H1 (cell line): ENCODE measurements at regions not wholly inside any gene's neighbourhood (a gene's known extent, or its start where the extent isn't known, plus 50 kb on each side); places are given as distances from the start of the nearest gene placed in this dataset.

Experiments used
- BRCA1 ChIP-seq: IDR thresholded peaks from 2 replicates; pipeline ENCODE4 v1.6.1; 2012; ENCODE audit warnings: low read depth, low read length, improper control_type of control experiment
- FOSL1 ChIP-seq: IDR thresholded peaks from 2 replicates; pipeline ENCODE4 v1.6.1; 2011; ENCODE audit warnings: mild to moderate bottlenecking, low read depth, low read length, moderate library complexity; ENCODE audit not compliant: insufficient read depth
- HDAC2 ChIP-seq, 2 experiments: fragments of 300-600 bp in 1 of 2; sonication (generic) in 1 of 2; IDR thresholded peaks; 2 replicates each; pipeline ENCODE4 v1.6.1; 2011 to 2012; ENCODE audit warnings: low read depth in 2 of 2, low read length in 2 of 2, mild to moderate bottlenecking in 2 of 2, moderate library complexity in 2 of 2, borderline replicate concordance in 1 of 2, inconsistent platforms in 1 of 2
- KDM1A ChIP-seq: fragments of 200-600, 300-600 bp; sonication (generic); IDR thresholded peaks from 2 replicates; pipeline ENCODE4 v1.7.1; 2016; ENCODE audit warnings: mild to moderate bottlenecking, low read length, borderline replicate concordance
- NANOG ChIP-seq: IDR thresholded peaks from 2 replicates; pipeline ENCODE4 v1.6.1; 2011; ENCODE audit warnings: low read length, low read depth, mild to moderate bottlenecking, inconsistent platforms; ENCODE audit not compliant: insufficient read depth, poor library complexity, severe bottlenecking
- PHF8 ChIP-seq: fragments of 200-600 bp; sonication (generic); conservative IDR thresholded peaks from 2 replicates; pipeline ENCODE4 v1.7.1; 2012; ENCODE audit warnings: low read depth, mild to moderate bottlenecking, inconsistent platforms, low read length, moderate library complexity
- TF ChIP-seq, protein P1 (sequence below): IDR thresholded peaks from 2 replicates; pipeline ENCODE4 v1.6.1; 2012; ENCODE audit warnings: low read length, inconsistent platforms

DNA sequence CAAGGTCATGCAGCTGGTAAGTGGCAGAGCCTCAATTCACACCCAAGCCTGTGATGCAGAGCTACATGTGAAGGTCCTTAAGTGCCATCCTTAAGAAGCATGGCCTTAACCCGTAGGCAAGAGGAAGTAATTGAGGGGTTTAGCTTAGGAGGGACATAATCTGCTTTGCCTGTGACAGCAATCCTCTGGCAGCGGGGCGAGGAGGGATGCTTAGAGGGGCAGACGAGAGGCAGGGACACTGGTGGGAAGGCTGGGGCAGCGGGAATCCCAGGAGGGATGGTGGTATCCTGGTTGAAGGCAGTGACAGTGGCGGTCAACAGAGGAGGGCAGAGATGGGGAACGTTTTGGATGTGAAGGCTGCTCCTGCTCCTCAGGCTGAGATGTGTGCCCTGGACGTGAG, 88.1 kb downstream of the EFNB1 start (continued):
- no peak for TF ChIP-seq BRCA1
- no peak for TF ChIP-seq PHF8
- no peak for TF ChIP-seq NANOG
- no peak for TF ChIP-seq HDAC2 (IDR thresholded peaks at IDR 0.05; ENCODE audit: borderline replicate concordance in 1 of 2, low read depth in 2 of 2, low read length in 2 of 2)
- TF ChIP-seq, protein P1, sequence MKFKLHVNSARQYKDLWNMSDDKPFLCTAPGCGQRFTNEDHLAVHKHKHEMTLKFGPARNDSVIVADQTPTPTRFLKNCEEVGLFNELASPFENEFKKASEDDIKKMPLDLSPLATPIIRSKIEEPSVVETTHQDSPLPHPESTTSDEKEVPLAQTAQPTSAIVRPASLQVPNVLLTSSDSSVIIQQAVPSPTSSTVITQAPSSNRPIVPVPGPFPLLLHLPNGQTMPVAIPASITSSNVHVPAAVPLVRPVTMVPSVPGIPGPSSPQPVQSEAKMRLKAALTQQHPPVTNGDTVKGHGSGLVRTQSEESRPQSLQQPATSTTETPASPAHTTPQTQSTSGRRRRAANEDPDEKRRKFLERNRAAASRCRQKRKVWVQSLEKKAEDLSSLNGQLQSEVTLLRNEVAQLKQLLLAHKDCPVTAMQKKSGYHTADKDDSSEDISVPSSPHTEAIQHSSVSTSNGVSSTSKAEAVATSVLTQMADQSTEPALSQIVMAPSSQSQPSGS: no peak
- TF ChIP-seq FOSL1: no peak
- no peak for TF ChIP-seq KDM1A
- TF ChIP-seq, all 59 proteins: peak for 0
